ENCODE measurements at regions not wholly inside any gene's neighbourhood (a gene's known extent, or its start where the extent isn't known, plus 50 kb on each side); places are given as distances from the start of the nearest gene placed in this dataset.
"Not testable (repeated sequence)": the region's sequence is repeated elsewhere in the genome, so short reads cannot be mapped to it uniquely, and the experiment has no call there.

DNA sequence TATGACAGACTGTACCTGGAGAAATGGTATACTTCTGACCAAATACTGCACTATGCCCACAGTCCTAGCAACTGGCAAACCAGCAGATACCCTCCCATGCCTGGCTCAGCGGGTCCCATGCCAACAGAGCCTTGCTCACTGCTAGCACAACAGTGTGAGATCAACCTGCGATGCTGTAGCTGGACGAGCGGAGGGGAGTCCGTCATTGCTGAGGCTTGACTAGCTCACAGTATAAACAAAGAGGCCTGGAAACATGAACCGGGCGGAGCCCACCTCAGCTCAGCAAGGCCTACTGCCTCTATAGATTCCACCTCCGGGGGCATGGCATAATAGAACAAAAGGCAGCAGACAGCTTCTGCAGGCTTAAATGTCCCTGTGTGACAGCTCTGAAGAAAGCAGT, 93.2 kb upstream of the CAB39 start:
- H3K4me1 Mint-ChIP-seq (ENCODE audit: low read depth) = peaks cover 16% of the 10 kb centered on the region
- H3K27ac Mint-ChIP-seq (ENCODE audit: unreplicated experiment) = no peak overlapping the region
- TF ChIP-seq, protein P1, sequence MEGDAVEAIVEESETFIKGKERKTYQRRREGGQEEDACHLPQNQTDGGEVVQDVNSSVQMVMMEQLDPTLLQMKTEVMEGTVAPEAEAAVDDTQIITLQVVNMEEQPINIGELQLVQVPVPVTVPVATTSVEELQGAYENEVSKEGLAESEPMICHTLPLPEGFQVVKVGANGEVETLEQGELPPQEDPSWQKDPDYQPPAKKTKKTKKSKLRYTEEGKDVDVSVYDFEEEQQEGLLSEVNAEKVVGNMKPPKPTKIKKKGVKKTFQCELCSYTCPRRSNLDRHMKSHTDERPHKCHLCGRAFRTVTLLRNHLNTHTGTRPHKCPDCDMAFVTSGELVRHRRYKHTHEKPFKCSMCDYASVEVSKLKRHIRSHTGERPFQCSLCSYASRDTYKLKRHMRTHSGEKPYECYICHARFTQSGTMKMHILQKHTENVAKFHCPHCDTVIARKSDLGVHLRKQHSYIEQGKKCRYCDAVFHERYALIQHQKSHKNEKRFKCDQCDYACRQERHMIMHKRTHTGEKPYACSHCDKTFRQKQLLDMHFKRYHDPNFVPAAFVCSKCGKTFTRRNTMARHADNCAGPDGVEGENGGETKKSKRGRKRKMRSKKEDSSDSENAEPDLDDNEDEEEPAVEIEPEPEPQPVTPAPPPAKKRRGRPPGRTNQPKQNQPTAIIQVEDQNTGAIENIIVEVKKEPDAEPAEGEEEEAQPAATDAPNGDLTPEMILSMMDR (IDR thresholded peaks at IDR 0.05) = no peak
- peaks cover 7% of the 10 kb centered on the region for H3K36me3 Mint-ChIP-seq (ENCODE audit: low read depth)
- peaks cover 10% of the 10 kb centered on the region for H3K9me3 Mint-ChIP-seq (ENCODE audit: low read depth)
- H3K27me3 Mint-ChIP-seq (ENCODE audit: low read depth) = peaks cover 8% of the 10 kb centered on the region
- DNase-seq (ENCODE audit: low spot score) = no peak
- no peak overlapping the region for H3K4me3 Mint-ChIP-seq (ENCODE audit: unreplicated experiment)

DNA sequence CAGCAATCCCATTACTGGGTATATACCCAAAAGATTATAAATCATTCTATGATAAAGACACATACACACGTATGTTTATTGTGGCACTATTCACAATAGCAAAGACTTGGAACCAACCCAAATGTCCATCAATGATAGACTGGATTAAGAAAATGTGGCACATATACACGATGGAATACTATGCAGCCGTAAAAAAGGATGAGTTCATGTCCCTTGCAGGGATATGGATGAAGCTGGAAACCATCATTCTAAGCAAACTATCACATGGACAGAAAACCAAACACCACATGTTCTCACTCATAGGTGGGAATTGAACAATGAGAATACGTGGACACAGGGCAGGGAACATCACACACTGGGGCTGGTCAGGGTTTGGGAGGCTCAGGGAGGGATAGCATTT, 87.4 kb upstream of the CAB39 start:
- DNase-seq (ENCODE audit: low spot score); H3K36me3 Mint-ChIP-seq (ENCODE audit: low read depth); H3K4me1 Mint-ChIP-seq (ENCODE audit: low read depth); H3K27ac Mint-ChIP-seq (ENCODE audit: unreplicated experiment); H3K4me3 Mint-ChIP-seq (ENCODE audit: unreplicated experiment): not testable (repeated sequence)
- peaks cover 13% of the 10 kb centered on the region for H3K27me3 Mint-ChIP-seq (ENCODE audit: low read depth)
- H3K9me3 Mint-ChIP-seq (ENCODE audit: low read depth) = peaks cover 14% of the 10 kb centered on the region

DNA sequence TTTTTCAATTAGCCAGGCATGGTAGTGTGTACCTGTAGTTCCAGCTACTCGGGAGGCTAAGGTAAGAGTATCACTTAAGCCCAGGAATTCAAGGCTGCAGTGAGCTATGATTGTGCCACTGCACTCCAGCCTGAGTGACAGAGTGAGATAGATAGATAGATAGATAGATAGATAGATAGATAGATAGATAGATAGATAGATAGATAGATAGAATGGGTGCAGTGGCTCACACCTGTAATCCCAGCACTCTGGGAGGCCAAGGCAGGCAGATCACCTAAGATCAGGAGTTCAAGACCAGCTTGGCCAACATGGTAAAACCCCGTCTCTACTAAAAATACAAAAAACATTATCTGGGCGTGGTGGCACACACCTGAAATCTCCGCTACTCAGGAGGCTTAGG, 85.6 kb upstream of the CAB39 start:
- not testable (repeated sequence) for H3K4me1 Mint-ChIP-seq (ENCODE audit: low read depth); DNase-seq (ENCODE audit: low spot score); H3K4me3 Mint-ChIP-seq (ENCODE audit: unreplicated experiment); H3K36me3 Mint-ChIP-seq (ENCODE audit: low read depth); H3K27ac Mint-ChIP-seq (ENCODE audit: unreplicated experiment)
- peaks cover 11% of the 10 kb centered on the region for H3K27me3 Mint-ChIP-seq (ENCODE audit: low read depth)
- peaks cover 12% of the 10 kb centered on the region for H3K9me3 Mint-ChIP-seq (ENCODE audit: low read depth)

DNA sequence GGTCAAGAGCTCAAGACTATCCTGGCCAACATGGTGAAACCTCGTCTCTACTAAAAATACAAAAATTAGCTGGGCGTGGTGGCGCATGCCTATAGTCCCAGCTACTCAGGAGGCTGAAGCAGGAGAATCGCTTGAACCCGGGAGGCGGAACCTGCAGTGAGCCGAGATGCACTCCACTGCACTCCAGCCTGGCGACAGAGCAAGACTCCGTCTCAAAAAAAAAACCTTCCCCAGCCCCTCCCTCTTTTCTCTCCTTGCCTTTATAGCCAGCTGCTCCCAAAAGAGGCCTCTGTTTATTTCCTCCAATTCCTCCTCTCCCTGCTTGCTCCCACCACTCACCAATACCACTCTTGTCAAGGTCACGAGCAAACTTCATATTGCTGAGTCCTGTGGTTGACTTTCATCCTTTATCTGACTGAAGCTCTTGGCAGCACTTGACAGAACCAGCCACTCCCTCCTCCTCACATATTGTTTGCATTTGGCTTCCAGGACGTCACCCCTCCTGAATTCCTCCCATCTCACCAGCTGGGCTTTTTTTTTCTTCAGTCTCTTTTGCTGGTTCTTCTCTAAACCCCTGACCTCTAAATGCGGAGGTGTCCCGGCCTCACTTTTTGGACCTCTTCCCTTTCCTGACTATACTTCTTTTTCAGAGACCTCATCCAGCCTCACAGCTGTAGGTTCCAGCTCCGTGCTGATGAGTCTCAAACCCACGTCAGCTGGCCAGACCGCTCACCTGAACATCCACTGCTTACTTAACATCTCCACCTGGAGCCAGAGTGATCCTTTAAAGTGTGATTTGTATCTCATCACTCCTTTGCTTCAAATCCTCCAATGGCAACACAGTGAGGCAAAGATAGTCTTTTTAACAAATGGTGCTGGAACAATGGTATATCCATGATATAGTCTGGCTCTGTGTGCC, 84.6 kb upstream of the CAB39 start:
- Mint-ChIP-seq H3K36me3 (ENCODE audit: low read depth) (peaks cover 7% of the 10 kb centered on the region), H3K9me3 (ENCODE audit: low read depth) (peaks cover 12% of the 10 kb centered on the region), H3K27me3 (ENCODE audit: low read depth) (peaks cover 7% of the 10 kb centered on the region), H3K27ac (ENCODE audit: unreplicated experiment) (no peak overlapping the region), H3K4me1 (ENCODE audit: low read depth) (peaks cover 5% of the 10 kb centered on the region), H3K4me3 (ENCODE audit: unreplicated experiment) (no peak overlapping the region)
- TF ChIP-seq, protein P1 (IDR thresholded peaks at IDR 0.05) = no peak
- DNase-seq (ENCODE audit: low spot score) = no peak

DNA sequence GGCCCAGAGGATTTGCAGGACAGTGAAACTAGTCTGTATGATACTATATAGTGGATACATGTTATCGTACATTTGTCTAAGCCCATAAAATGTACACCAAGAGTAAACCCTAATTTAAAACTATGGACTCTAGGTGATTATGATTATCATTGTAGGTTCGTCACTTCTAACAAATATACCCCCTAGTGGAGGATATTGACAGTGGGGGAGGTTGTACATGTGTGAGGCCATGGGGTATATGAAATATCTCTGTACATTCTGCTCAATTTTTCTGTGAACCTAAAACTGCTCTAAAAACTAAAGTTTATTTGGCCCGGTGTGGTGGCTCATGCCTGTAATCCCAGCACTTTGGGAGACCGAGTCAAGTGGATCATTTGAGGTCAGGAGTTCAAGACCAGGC, 81.2 kb upstream of the CAB39 start:
- no peak for DNase-seq (ENCODE audit: low spot score)
- TF ChIP-seq, protein P1 (IDR thresholded peaks at IDR 0.05) = no peak

DNA sequence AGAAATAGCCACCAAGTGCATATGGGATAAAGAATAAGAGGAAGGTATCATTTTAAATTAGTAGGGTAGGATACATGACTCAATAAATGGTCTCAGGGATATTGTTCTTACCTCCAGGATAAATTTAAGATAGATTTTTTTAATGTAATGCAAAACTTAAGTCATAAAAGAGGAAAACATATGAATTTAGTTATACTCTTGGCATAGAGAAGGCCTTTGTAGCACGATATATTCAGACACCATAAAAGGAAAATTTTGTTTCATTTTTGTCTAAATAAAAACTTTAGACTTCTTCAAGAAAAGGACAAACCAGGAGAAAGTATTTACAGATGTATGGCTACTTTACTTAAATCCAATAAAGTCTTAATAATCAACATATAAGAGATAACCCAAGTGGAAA, 78.5 kb upstream of the CAB39 start:
- no peak for DNase-seq (ENCODE audit: low spot score)
- Mint-ChIP-seq H3K27me3 (ENCODE audit: low read depth) (no peaks in the 10 kb centered on the region), H3K4me3 (ENCODE audit: unreplicated experiment) (no peak overlapping the region), H3K27ac (ENCODE audit: unreplicated experiment) (no peak overlapping the region), H3K9me3 (ENCODE audit: low read depth) (no peaks in the 10 kb centered on the region), H3K4me1 (ENCODE audit: low read depth) (no peaks in the 10 kb centered on the region), H3K36me3 (ENCODE audit: low read depth) (no peaks in the 10 kb centered on the region)
- TF ChIP-seq, protein P1 (IDR thresholded peaks at IDR 0.05) = no peak

More for the DNA sequence above, 81.2 kb upstream of the CAB39 start:
- Mint-ChIP-seq H3K4me1 (ENCODE audit: low read depth) (peaks cover 5% of the 10 kb centered on the region), H3K27ac (ENCODE audit: unreplicated experiment) (no peak overlapping the region), H3K9me3 (ENCODE audit: low read depth) (no peaks in the 10 kb centered on the region), H3K27me3 (ENCODE audit: low read depth) (peaks cover 5% of the 10 kb centered on the region), H3K36me3 (ENCODE audit: low read depth) (no peaks in the 10 kb centered on the region), H3K4me3 (ENCODE audit: unreplicated experiment) (no peak overlapping the region)

DNA sequence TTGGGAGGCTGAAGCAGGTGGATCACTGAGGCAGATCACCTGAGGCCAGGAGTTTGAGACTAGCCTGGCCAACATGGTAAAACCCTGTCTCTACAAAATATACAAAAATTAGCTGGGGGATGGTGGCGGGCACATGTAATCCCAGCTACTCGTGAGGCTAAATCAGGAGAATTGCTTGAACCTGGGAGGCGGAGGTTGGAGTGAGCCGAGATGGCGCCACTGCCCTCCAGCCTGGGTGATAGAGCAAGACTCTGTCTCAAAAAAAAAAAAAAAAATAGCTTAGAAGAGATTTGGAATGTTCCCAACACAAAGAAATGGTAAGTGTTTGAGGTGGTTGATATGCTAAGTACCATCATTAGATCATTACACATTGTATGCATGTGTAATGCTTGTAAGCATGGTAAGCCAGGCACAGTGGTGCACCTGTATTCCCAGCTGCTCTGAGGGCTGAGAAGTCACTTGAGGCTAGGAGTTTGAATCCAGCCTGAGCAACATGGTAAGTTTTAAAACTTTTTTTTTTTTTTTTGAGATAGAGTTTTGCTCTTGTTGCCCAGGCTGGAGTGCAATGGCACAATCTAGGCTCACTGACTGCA, 77.8 kb upstream of the CAB39 start:
- H3K27ac Mint-ChIP-seq (ENCODE audit: unreplicated experiment); H3K36me3 Mint-ChIP-seq (ENCODE audit: low read depth); H3K9me3 Mint-ChIP-seq (ENCODE audit: low read depth); H3K4me3 Mint-ChIP-seq (ENCODE audit: unreplicated experiment); DNase-seq (ENCODE audit: low spot score); H3K4me1 Mint-ChIP-seq (ENCODE audit: low read depth); H3K27me3 Mint-ChIP-seq (ENCODE audit: low read depth): not testable (repeated sequence)

Measured in chondrocyte (in vitro differentiated cells).